Activated CD4-positive, alpha-beta T cell treated with anti-CD3 and anti-CD28 coated beads, Interleukin-2, amount 50 U/mL, for 1 hour (primary cell): ENCODE measurements at regions not wholly inside any gene's neighbourhood (a gene's known extent, or its start where the extent isn't known, plus 50 kb on each side); places are given as distances from the start of the nearest gene placed in this dataset.

Experiments used
- DNase-seq: peaks from one replicate; pipeline ENCODE4 v3.0.0-alpha.2; 2020

GRCh38 chr1:235009561-235010306 lies 118.9 kb downstream of the TOMM20 start:
- no peak for DNase-seq

GRCh38 chr1:235009074-235009473 lies 119.6 kb downstream of the TOMM20 start:
- no peak for DNase-seq

- DNase-seq = no peak
Observed at GRCh38 chr1:235008239-235008638, 120.4 kb downstream of the TOMM20 start.

GRCh38 chr1:235006816-235007215 lies 121.8 kb downstream of the TOMM20 start:
- no peak for DNase-seq

GRCh38 chr1:235006132-235006721 lies 122.4 kb downstream of the TOMM20 start:
- no peak for DNase-seq

- DNase-seq = no peak
Observed at GRCh38 chr1:235004840-235005391, 123.7 kb downstream of the TOMM20 start.

- no peak for DNase-seq
Observed at GRCh38 chr1:235004276-235004675, 124.4 kb downstream of the TOMM20 start.

GRCh38 chr1:235002706-235003300 lies 125.8 kb downstream of the TOMM20 start:
- DNase-seq = no peak

GRCh38 chr1:234999513-234999940 lies 129.1 kb downstream of the TOMM20 start:
- DNase-seq = no peak

- no peak for DNase-seq
Observed at GRCh38 chr1:234997896-234998741, 130.5 kb downstream of the TOMM20 start.

- no peak for DNase-seq
Observed at GRCh38 chr1:234997201-234997895, 131.3 kb downstream of the TOMM20 start.

- DNase-seq = no peak
Observed at GRCh38 chr1:234996245-234996757, 132.3 kb downstream of the TOMM20 start.

- no peak for DNase-seq
Observed at GRCh38 chr1:234994436-234995295, 134.0 kb downstream of the TOMM20 start.

GRCh38 chr1:234992065-234992464 lies 136.6 kb downstream of the TOMM20 start:
- DNase-seq = no peak

GRCh38 chr1:234990874-234991801 lies 137.5 kb downstream of the TOMM20 start:
- no peak for DNase-seq

GRCh38 chr1:234990328-234990675 lies 138.3 kb downstream of the TOMM20 start:
- DNase-seq = no peak

GRCh38 chr1:234989479-234990327 lies 138.9 kb downstream of the TOMM20 start:
- no peak for DNase-seq

GRCh38 chr1:234989019-234989418 lies 139.6 kb downstream of the TOMM20 start:
- DNase-seq = no peak

- no peak for DNase-seq
Observed at GRCh38 chr1:234988536-234988935, 140.1 kb downstream of the TOMM20 start.
